Heart left ventricle (tissue), 13 donors: ENCODE measurements at regions not wholly inside any gene's neighbourhood (a gene's known extent, or its start where the extent isn't known, plus 50 kb on each side); places are given as distances from the start of the nearest gene placed in this dataset.
"Not testable (repeated sequence)": the region's sequence is repeated elsewhere in the genome, so short reads cannot be mapped to it uniquely, and the experiment has no call there.

Source experiments
- CTCF ChIP-seq, 12 donors: fragments of 200-600 bp; sonication (generic) in 4 of 12; IDR thresholded peaks; one replicate each; pipeline versions ENCODE4 v1.5.0 to v1.8.0; 2018 to 2022; ENCODE audit warnings: antibody characterized with exemption in 12 of 12, mild to moderate bottlenecking in 5 of 12
- POLR2A ChIP-seq, 2 donors: fragments of 450-650 bp; IDR thresholded peaks; one replicate each; pipeline ENCODE4 v1.6.1; 2017; ENCODE audit warnings: antibody characterized with exemption in 2 of 2, mild to moderate bottlenecking in 2 of 2, moderate library complexity in 2 of 2
- donor health status: ischemic (EF 13 %, LVEDD 7.1; RV severe dilation, severe dysfunction).
- donor health status: DM: no; HTN: yes; CAD: no.
- donor health status: DM: no; HTN: no; CAD: no.
- donor health status: ischemic (EF 25% LVEDD 6.9; RV normal size, moderate dysfunction).
- donor health status: ischemic (EF 25% LVEDD 5.7; RV mildly dilated, moderate dysfunction).
- donor health status: ischemic (EF 35%, LVEDD 5.7; RV mildly dilated, moderate dysfunction).
- donor health status: nonischemic (EF 11% LVEDD 7.7; RV severe dilation, severe dysfunction).
- donor health status: DM: yes; HTN: yes; CAD: no.
- donor health status: PGD.
- donor health status: ischemic (EF 29% LVEDD 5.4; RV normal size, mild dysfunction).
- donor health status: nonischemic (EF 23%, LVEDD 6.1; RV moderate dilation, normal function).

- not testable (repeated sequence) for TF ChIP-seq POLR2A, CTCF (IDR thresholded peaks at IDR 0.05)
Measured at GRCh38 chrY:22605658-22606057, 202.4 kb downstream of the RBMY1J start.
